HCT116 (cell line): ENCODE measurements at regions not wholly inside any gene's neighbourhood (a gene's known extent, or its start where the extent isn't known, plus 50 kb on each side); places are given as distances from the start of the nearest gene placed in this dataset.

Experiments
- ATAC-seq: fragments of 200-7000 bp; cut with Tn5 transposase; 2 replicates; pipeline ENCODE4 v1.9.1; 2020; ENCODE audit warnings: mild to moderate bottlenecking, moderate library complexity
- BruUV-seq: library from RNA; stranded (reverse); fragments of 400-500 nt; replicated peaks from 2 replicates; lab custom pipeline; 2021; lab: Mats Ljungman, UMichigan
- CTCF ChIA-PET: fragments of 300-600 bp; sonication (Branson Sonifier 250); formaldehyde crosslinking; loops from one replicate; lab custom pipeline; 2021; ENCODE audit warnings: antibody characterized with exemption; lab: Charles Lee
- POLR2A ChIA-PET: fragments of 300-600, 350-600 bp; sonication (Branson Sonifier 250); formaldehyde crosslinking; loops from one replicate; lab custom pipeline; 2021; ENCODE audit warnings: antibody characterized with exemption; lab: Charles Lee
- RAD21 ChIA-PET, 2 experiments: fragments of 300-600 bp; sonication (Branson Sonifier 250); formaldehyde crosslinking; loops; one replicate each; lab custom pipeline; 2023; ENCODE audit warnings: low total read pairs in 2 of 2; ENCODE audit not compliant: uncharacterized antibody in 2 of 2, unreplicated experiment in 2 of 2, low non-redundant PET in 1 of 2; lab: Charles Lee
- DNase-seq: peaks from one replicate; pipeline ENCODE4 v3.0.0-alpha.2; 2010; ENCODE audit warnings: low read depth, low spot score
- H2AFZ ChIP-seq: fragments of 200-600 bp; shearing (Covaris generic), sonication (generic); 2 replicates; pipeline ENCODE4 v1.6.1; 2017; ENCODE audit warnings: low read depth, mixed run types, mixed read lengths, antibody characterized with exemption, low read length; ENCODE audit not compliant: poor library complexity, severe bottlenecking
- H3K27ac ChIP-seq: 2 replicates; pipeline ENCODE4 v1.5.1; 2012; ENCODE audit warnings: low read depth, low read length
- H3K27me3 ChIP-seq: fragments of 200-600 bp; sonication (generic); 2 replicates; pipeline ENCODE4 v1.6.1; 2016; ENCODE audit warnings: mixed run types, low read length, mixed read lengths; ENCODE audit not compliant: insufficient read depth
- H3K36me3 ChIP-seq, 2 experiments: fragments of 200-500 bp in 1 of 2; fragments of 200-600 bp in 1 of 2; sonication (Bioruptor generic) in 1 of 2; sonication (generic) in 1 of 2; 2 replicates each; pipeline versions ENCODE4 v1.5.1 to v1.6.1; 2014 to 2016; ENCODE audit warnings: low read length in 2 of 2, inconsistent platforms in 1 of 2, mixed read lengths in 1 of 2, mixed run types in 1 of 2; ENCODE audit not compliant: insufficient read depth in 2 of 2, control insufficient read depth in 1 of 2
- H3K4me1 ChIP-seq, 2 experiments: fragments of 200-600 bp in 1 of 2; sonication (generic) in 1 of 2; 2 replicates each; pipeline versions ENCODE4 v1.5.1 to v1.6.1; 2012 to 2017; ENCODE audit warnings: low read length in 2 of 2, inconsistent platforms in 1 of 2, mild to moderate bottlenecking in 1 of 2, mixed read lengths in 1 of 2, mixed run types in 1 of 2, moderate library complexity in 1 of 2; ENCODE audit not compliant: insufficient read depth in 2 of 2, control insufficient read depth in 1 of 2
- H3K4me2 ChIP-seq: fragments of 200-600 bp; sonication (generic); 2 replicates; pipeline ENCODE4 v1.6.1; 2017; ENCODE audit warnings: mixed run types, low read length, mixed read lengths
- H3K4me3 ChIP-seq, 2 experiments: fragments of 200-600 bp in 1 of 2; sonication (generic) in 1 of 2; replicated peaks in 1 of 2; 2 replicates each; pipeline ENCODE4 v1.5.1; 2011 to 2016; ENCODE audit warnings: low read length in 2 of 2, control low read depth in 1 of 2, low read depth in 1 of 2, mild to moderate bottlenecking in 1 of 2, mixed read lengths in 1 of 2, mixed run types in 1 of 2
- H3K79me2 ChIP-seq: fragments of 200-600 bp; sonication (generic); 2 replicates; pipeline ENCODE4 v1.6.1; 2017; ENCODE audit warnings: mild to moderate bottlenecking, mixed run types, low read length, moderate library complexity, mixed read lengths; ENCODE audit not compliant: insufficient read depth
- H3K9ac ChIP-seq: fragments of 200-600 bp; sonication (generic); 2 replicates; pipeline ENCODE4 v1.6.1; 2016; ENCODE audit warnings: low read length, mixed read lengths
- H3K9me2 ChIP-seq: fragments of 200-600 bp; sonication (generic), shearing (Covaris generic); 2 replicates; pipeline ENCODE4 v1.6.1; 2017; ENCODE audit warnings: mixed run types, mild to moderate bottlenecking, moderate library complexity; ENCODE audit not compliant: insufficient read depth
- H3K9me3 ChIP-seq, 2 experiments: fragments of 200-500 bp in 1 of 2; fragments of 200-600 bp in 1 of 2; sonication (Bioruptor generic) in 1 of 2; sonication (generic) in 1 of 2; 2 replicates each; pipeline ENCODE4 v1.6.1; 2014 to 2017; ENCODE audit warnings: low read length in 2 of 2, mixed read lengths in 2 of 2, inconsistent platforms in 1 of 2, low read depth in 1 of 2, mild to moderate bottlenecking in 1 of 2, mixed run types in 1 of 2, moderate library complexity in 1 of 2; ENCODE audit not compliant: control insufficient read depth in 1 of 2, insufficient read depth in 1 of 2
- H4K20me1 ChIP-seq: fragments of 200-600 bp; sonication (generic), shearing (Covaris generic); 2 replicates; pipeline ENCODE4 v1.6.1; 2017; ENCODE audit warnings: mixed run types, mild to moderate bottlenecking, moderate library complexity; ENCODE audit not compliant: insufficient read depth
- CBX3 ChIP-seq: IDR thresholded peaks from 2 replicates; pipeline ENCODE4 v1.6.1; 2012; ENCODE audit warnings: low read depth
- ELF1 ChIP-seq: IDR thresholded peaks from 2 replicates; pipeline ENCODE4 v1.6.1; 2012; ENCODE audit warnings: low read depth, borderline replicate concordance
- EZH2 ChIP-seq: fragments of 200-600 bp; sonication (generic); IDR thresholded peaks from 2 replicates; pipeline ENCODE4 v1.6.1; 2017; ENCODE audit warnings: antibody characterized with exemption, mixed run types
- REST ChIP-seq: IDR thresholded peaks from 2 replicates; pipeline ENCODE4 v1.6.1; 2012; ENCODE audit warnings: low read depth
- SP1 ChIP-seq: IDR thresholded peaks from 2 replicates; pipeline ENCODE4 v1.6.1; 2012; ENCODE audit warnings: low read depth
- SRF ChIP-seq: IDR thresholded peaks from 2 replicates; pipeline ENCODE4 v1.6.1; 2012; ENCODE audit warnings: low read depth
- ZNF274 ChIP-seq: fragments of 200-500 bp; sonication (Bioruptor generic); IDR thresholded peaks from 2 replicates; pipeline ENCODE4 v1.6.1; 2014; ENCODE audit warnings: mild to moderate bottlenecking, low read depth, low read length, inconsistent platforms
- intact Hi-C: fragments of 100-400 bp; cut with micrococcal nuclease; formaldehyde crosslinking; loops from 2 replicates; pipeline ENCODE4 v1.10.0; 2022
- TF ChIP-seq, protein P1 (sequence below): IDR thresholded peaks from 2 replicates; pipeline ENCODE4 v1.6.1; 2011; ENCODE audit warnings: mild to moderate bottlenecking, low read length, moderate library complexity; ENCODE audit not compliant: insufficient replicate concordance; ENCODE audit errors: extremely low read depth

- intact Hi-C loops, result no loop called here
- BruUV-seq, result no TSS peak
- no peaks in the 10 kb centered on the region for H3K4me1 ChIP-seq
- TF ChIP-seq REST, result no peak
- TF ChIP-seq SRF, result no peak
- TF ChIP-seq CBX3, result no peak
- TF ChIP-seq EZH2, result no peak
- no peak for TF ChIP-seq ZNF274
- no peak for TF ChIP-seq ELF1
- no peak for TF ChIP-seq SP1
- TF ChIP-seq, protein P1, sequence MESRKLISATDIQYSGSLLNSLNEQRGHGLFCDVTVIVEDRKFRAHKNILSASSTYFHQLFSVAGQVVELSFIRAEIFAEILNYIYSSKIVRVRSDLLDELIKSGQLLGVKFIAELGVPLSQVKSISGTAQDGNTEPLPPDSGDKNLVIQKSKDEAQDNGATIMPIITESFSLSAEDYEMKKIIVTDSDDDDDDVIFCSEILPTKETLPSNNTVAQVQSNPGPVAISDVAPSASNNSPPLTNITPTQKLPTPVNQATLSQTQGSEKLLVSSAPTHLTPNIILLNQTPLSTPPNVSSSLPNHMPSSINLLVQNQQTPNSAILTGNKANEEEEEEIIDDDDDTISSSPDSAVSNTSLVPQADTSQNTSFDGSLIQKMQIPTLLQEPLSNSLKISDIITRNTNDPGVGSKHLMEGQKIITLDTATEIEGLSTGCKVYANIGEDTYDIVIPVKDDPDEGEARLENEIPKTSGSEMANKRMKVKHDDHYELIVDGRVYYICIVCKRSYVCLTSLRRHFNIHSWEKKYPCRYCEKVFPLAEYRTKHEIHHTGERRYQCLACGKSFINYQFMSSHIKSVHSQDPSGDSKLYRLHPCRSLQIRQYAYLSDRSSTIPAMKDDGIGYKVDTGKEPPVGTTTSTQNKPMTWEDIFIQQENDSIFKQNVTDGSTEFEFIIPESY, result no peak
- DNase-seq (no peak), ATAC-seq (no peak)
- H2AFZ ChIP-seq, result no peak overlapping the region
- ChIA-PET RAD21 (no interaction called here), POLR2A (no interaction called here), CTCF (no interaction called here)
- H3K79me2 ChIP-seq, result no peaks in the 10 kb centered on the region
- no peak overlapping the region for H3K27ac ChIP-seq
- no peaks in the 10 kb centered on the region for H3K27me3 ChIP-seq
- H3K9me3 ChIP-seq, result no peaks in the 10 kb centered on the region
- no peak overlapping the region for H3K9ac ChIP-seq
- H4K20me1 ChIP-seq, result no peaks in the 10 kb centered on the region
- no peaks in the 10 kb centered on the region for H3K36me3 ChIP-seq
- H3K4me2 ChIP-seq, result no peak overlapping the region
- no peaks in the 10 kb centered on the region for H3K9me2 ChIP-seq
- H3K4me3 ChIP-seq, result no peak overlapping the region
Measured at GRCh38 chr7:35491233-35491632, 203.7 kb downstream of the HERPUD2 start.
